HFFc6 (cell line): ENCODE measurements at regions not wholly inside any gene's neighbourhood (a gene's known extent, or its start where the extent isn't known, plus 50 kb on each side); places are given as distances from the start of the nearest gene placed in this dataset.

Source experiments
- DNase-seq: peaks from one replicate; pipeline ENCODE4 v3.0.0-alpha.2; 2018
- H3K27ac Mint-ChIP-seq: 2 replicates; pipeline ENCODE4 v1.8.0; 2020; ENCODE audit warnings: mild to moderate bottlenecking, mixed read lengths
- H3K27me3 Mint-ChIP-seq: 2 replicates; pipeline ENCODE4 v1.8.0; 2021; ENCODE audit warnings: mild to moderate bottlenecking, moderate library complexity, mixed read lengths; ENCODE audit not compliant: insufficient read depth
- H3K36me3 Mint-ChIP-seq: 2 replicates; pipeline ENCODE4 v1.8.0; 2021; ENCODE audit warnings: low read depth, mixed read lengths
- H3K4me1 Mint-ChIP-seq: 2 replicates; pipeline ENCODE4 v1.8.0; 2020; ENCODE audit warnings: low read depth, mixed read lengths
- H3K4me3 Mint-ChIP-seq: 2 replicates; pipeline ENCODE4 v1.8.0; 2020; ENCODE audit warnings: mild to moderate bottlenecking, moderate library complexity, mixed read lengths
- H3K9me3 Mint-ChIP-seq: 2 replicates; pipeline ENCODE4 v1.8.0; 2020; ENCODE audit warnings: mild to moderate bottlenecking, mixed read lengths
- TF ChIP-seq, protein P1 (sequence below): fragments of 200-600 bp; sonication (generic); IDR thresholded peaks from 2 replicates; pipeline ENCODE4 v1.5.0; 2021; ENCODE audit warnings: antibody characterized with exemption, mild to moderate bottlenecking

DNA sequence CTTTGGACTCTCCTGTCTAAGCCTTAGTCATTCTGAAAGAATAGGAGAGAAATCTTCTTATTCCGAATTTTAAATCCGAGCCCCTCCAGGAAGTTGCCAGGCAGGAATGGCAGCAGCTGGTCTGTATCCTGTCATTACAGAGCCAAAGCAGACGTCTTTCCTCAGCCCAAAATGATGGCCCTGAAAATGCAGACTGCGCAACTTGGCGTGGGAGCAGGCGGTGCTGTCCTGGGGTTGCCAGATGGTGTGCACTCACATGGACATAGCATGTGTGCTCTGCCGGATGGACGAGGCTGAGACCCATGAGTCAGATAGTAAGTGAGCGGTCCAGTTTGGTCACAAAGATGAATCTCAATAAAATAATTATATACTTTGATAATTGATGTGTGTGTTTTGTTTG is 410.4 kb downstream of the KCTD16 start:
- TF ChIP-seq, protein P1, sequence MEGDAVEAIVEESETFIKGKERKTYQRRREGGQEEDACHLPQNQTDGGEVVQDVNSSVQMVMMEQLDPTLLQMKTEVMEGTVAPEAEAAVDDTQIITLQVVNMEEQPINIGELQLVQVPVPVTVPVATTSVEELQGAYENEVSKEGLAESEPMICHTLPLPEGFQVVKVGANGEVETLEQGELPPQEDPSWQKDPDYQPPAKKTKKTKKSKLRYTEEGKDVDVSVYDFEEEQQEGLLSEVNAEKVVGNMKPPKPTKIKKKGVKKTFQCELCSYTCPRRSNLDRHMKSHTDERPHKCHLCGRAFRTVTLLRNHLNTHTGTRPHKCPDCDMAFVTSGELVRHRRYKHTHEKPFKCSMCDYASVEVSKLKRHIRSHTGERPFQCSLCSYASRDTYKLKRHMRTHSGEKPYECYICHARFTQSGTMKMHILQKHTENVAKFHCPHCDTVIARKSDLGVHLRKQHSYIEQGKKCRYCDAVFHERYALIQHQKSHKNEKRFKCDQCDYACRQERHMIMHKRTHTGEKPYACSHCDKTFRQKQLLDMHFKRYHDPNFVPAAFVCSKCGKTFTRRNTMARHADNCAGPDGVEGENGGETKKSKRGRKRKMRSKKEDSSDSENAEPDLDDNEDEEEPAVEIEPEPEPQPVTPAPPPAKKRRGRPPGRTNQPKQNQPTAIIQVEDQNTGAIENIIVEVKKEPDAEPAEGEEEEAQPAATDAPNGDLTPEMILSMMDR = no peak
- H3K4me3 Mint-ChIP-seq = no peak overlapping the region
- H3K27ac Mint-ChIP-seq = no peak overlapping the region
- H3K27me3 Mint-ChIP-seq = no peaks in the 10 kb centered on the region; the same call in 1 of the 2 replicates
- H3K9me3 Mint-ChIP-seq = no peaks in the 10 kb centered on the region
- no peak for DNase-seq
- no peaks in the 10 kb centered on the region for H3K36me3 Mint-ChIP-seq
- H3K4me1 Mint-ChIP-seq = peaks cover 21% of the 10 kb centered on the region; the same call in 1 of the 2 replicates

DNA sequence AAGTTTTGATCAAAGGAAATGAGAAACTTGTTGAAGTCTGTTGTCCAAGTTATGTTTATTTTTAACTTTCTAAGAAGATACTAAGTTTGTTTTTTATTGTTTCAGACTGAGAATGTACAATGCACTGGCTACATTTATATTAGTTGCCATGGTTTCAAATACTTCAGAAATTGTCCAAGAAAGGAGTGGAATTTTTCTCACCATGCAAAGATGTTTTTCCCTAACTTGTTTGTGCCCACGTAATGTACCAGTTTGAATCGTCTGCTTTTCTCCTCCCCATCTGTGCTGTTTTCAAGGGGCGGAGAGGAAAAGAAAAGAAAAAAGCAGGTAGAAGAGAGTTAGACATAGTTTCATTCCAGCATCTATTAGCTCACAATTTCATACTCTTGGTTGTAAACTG is 407.0 kb downstream of the KCTD16 start:
- H3K27ac Mint-ChIP-seq = no peak overlapping the region
- H3K36me3 Mint-ChIP-seq = peaks cover 5% of the 10 kb centered on the region; the same call in 1 of the 2 replicates
- H3K27me3 Mint-ChIP-seq = no peaks in the 10 kb centered on the region; the same call in 1 of the 2 replicates
- TF ChIP-seq, protein P1 = no peak
- no peak for DNase-seq
- H3K4me3 Mint-ChIP-seq = no peak overlapping the region
- H3K9me3 Mint-ChIP-seq = peaks cover 3% of the 10 kb centered on the region; the same call in 1 of the 2 replicates
- peaks cover 6% of the 10 kb centered on the region; the same call in 1 of the 2 replicates for H3K4me1 Mint-ChIP-seq

DNA sequence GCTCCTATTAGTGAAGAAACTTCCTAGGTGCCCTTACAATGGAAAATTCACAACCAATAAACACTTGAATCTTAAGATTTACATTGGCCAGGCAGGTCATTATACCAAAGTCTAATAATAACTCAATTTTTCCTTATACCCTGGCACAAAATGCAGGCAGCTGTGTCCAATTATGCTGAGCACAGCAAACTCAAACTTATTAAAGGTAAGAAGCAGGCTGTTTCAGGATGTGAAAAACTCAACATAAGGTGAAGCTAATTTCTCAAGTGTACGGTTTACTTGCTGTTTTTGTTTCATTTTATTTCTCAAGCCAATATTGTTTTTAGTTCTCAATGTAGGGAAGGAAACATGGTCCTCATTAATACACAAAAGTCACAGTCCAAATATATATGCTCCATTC is 405.1 kb downstream of the KCTD16 start:
- H3K4me1 Mint-ChIP-seq = peaks cover 6% of the 10 kb centered on the region; the same call in 1 of the 2 replicates
- H3K27ac Mint-ChIP-seq = no peak overlapping the region
- H3K36me3 Mint-ChIP-seq = peaks cover 9% of the 10 kb centered on the region; the same call in 1 of the 2 replicates

GRCh38 chr5:144567421-144567780 is 396.7 kb downstream of the KCTD16 start:
- Mint-ChIP-seq H3K27me3 (no peaks in the 10 kb centered on the region; the same call in 1 of the 2 replicates), H3K36me3 (peaks cover 23% of the 10 kb centered on the region), H3K9me3 (peaks cover 18% of the 10 kb centered on the region), H3K4me1 (peaks cover 4% of the 10 kb centered on the region; the same call in 1 of the 2 replicates), H3K4me3 (peak overlapping the region; percentile 79), H3K27ac (peak overlapping the region; percentile 90)
- peak; percentile 69 for DNase-seq
- TF ChIP-seq, protein P1 = peak; percentile 42

More for the DNA sequence above, 405.1 kb downstream of the KCTD16 start:
- Mint-ChIP-seq H3K27me3 (no peaks in the 10 kb centered on the region; the same call in 1 of the 2 replicates), H3K9me3 (peaks cover 9% of the 10 kb centered on the region), H3K4me3 (no peak overlapping the region)
- TF ChIP-seq, protein P1 = no peak
- no peak for DNase-seq

DNA sequence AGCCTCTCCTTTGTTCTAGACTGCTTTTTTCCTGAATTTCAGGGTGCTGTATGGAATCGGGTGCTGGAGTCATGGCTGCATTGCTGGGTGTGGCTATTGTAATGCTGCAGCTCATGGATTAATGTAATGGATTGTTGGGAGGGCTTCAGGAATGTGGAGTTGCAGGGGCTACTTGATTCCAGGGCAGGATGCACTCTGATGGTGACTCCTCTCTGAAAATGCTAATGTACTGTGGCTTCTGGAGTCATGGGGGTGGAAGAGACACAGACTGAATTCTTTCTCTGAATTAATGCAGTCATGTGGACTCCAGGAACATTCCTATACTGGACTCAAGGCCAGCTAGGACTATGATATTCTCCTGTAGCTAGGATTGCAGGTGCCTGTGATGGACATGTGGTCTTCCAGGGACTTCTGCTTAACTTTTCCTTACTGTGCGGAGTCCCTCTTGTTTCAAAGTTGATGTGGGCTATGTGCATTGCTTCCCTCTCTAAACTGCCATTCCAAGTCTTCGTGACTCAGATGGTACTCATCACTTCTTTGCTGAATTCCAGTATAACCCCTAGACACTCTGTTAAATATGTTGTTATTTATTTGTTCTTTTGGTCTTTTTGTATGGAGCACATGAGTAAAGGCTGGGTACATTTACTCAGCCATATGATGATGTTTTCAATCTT is 396.2 kb downstream of the KCTD16 start:
- peak; percentile 76 for DNase-seq
- H3K4me3 Mint-ChIP-seq = peak overlapping the region; percentile 79
- H3K27ac Mint-ChIP-seq = peak overlapping the region; percentile 90
- H3K36me3 Mint-ChIP-seq = peaks cover 23% of the 10 kb centered on the region
- peaks cover 4% of the 10 kb centered on the region; the same call in 1 of the 2 replicates for H3K4me1 Mint-ChIP-seq
- H3K9me3 Mint-ChIP-seq = peaks cover 17% of the 10 kb centered on the region
- TF ChIP-seq, protein P1 = no peak
- H3K27me3 Mint-ChIP-seq = no peaks in the 10 kb centered on the region
